ENCODE measurements at regions not wholly inside any gene's neighbourhood (a gene's known extent, or its start where the extent isn't known, plus 50 kb on each side); places are given as distances from the start of the nearest gene placed in this dataset.

DNA sequence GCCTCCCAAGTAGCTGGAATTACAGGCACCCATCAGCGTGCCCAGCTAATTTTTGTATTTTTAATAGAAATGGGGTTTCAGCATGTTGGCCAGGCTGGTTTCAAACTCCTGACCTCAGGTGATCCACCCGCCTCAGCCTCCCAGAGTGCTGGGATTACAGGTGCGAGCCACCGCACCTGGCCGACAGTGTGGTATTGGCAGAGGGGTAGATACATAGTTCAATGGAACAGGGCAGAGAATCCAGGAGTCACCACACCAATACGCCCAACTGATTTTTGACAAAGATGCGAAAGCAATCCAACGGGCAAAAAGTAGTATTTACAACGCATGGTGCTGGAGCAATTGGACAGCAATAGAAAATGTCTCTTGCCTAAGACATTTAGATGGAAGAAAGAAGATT is 164.0 kb upstream of the PPP1R26 start:
- TF ChIP-seq, protein P1, sequence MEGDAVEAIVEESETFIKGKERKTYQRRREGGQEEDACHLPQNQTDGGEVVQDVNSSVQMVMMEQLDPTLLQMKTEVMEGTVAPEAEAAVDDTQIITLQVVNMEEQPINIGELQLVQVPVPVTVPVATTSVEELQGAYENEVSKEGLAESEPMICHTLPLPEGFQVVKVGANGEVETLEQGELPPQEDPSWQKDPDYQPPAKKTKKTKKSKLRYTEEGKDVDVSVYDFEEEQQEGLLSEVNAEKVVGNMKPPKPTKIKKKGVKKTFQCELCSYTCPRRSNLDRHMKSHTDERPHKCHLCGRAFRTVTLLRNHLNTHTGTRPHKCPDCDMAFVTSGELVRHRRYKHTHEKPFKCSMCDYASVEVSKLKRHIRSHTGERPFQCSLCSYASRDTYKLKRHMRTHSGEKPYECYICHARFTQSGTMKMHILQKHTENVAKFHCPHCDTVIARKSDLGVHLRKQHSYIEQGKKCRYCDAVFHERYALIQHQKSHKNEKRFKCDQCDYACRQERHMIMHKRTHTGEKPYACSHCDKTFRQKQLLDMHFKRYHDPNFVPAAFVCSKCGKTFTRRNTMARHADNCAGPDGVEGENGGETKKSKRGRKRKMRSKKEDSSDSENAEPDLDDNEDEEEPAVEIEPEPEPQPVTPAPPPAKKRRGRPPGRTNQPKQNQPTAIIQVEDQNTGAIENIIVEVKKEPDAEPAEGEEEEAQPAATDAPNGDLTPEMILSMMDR (IDR thresholded peaks at IDR 0.05; ENCODE audit: low read depth, low read length): no peak

DNA sequence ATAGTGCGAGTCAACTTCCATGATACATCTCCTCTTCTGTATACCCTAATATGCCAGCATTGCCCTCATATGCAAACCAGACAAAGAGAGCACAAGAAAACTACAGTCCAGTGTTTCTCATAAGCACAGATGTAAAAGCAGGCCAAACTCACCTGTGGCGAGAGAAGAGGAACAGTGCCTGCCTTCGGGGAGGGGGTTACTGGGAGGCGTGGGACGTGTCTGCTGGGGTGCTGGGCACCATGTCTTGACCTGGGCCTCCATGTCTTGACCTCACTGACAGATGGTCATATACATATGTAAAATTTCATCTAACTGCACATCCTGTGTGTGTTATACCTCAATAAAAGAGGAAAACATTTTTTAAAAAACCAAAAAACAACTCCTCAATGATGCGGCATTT is 159.3 kb upstream of the PPP1R26 start:
- no peak overlapping the region for H3K4me3 ChIP-seq (ENCODE audit: low read depth, low read length)
- TF ChIP-seq, protein P1 (IDR thresholded peaks at IDR 0.05; ENCODE audit: low read depth, low read length): no peak

More for the DNA sequence above, 164.0 kb upstream of the PPP1R26 start:
- no peak overlapping the region for H3K4me3 ChIP-seq (ENCODE audit: low read depth, low read length)

DNA sequence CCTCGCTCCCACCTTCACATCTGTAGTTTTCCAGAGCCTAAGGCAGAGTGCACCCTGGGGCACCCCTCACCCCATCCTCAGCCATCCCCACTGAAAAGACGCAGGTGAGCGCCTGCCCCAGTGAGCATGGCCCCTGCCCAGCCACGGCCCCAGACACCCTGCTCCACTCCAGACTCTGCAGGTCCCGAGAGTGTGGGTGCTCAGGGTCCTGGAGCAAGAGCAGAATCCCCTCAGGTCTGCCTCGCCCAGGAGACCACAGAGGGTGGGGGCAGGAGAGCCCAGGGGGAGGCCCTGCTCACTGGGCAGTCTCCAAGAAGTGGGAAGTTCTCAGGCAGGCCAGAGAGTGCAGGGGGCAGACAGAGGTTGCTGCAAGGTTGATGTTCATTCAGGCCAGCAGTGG is 158.6 kb upstream of the PPP1R26 start:
- TF ChIP-seq, protein P1 (IDR thresholded peaks at IDR 0.05; ENCODE audit: low read depth, low read length): no peak
- no peak overlapping the region for H3K4me3 ChIP-seq (ENCODE audit: low read depth, low read length)

GRCh38 chr9:135321580-135321979 is 158.0 kb upstream of the PPP1R26 start:
- H3K4me3 ChIP-seq (ENCODE audit: low read depth, low read length): no peak overlapping the region
- TF ChIP-seq, protein P1 (IDR thresholded peaks at IDR 0.05; ENCODE audit: low read depth, low read length): no peak

DNA sequence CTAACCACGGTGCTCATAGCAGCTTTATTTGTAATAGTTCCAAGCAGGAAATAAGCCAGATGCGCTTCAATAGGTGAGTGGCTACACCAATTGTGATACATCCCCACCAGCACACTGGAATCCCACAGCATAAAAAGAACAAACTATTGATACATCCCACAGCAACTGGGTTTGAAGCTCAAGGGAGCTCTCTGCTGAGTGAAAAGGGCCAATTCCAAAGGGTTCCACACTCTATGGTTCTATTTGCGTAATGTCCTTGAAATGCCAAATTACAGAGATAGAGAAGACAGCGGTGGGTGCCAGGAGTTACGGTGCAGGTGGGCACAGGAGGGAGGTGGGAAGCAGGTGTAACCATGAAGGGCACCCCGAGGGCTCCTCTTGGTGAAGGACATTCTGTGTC is 155.3 kb upstream of the PPP1R26 start:
- H3K4me3 ChIP-seq (ENCODE audit: low read depth, low read length): no peak overlapping the region
- TF ChIP-seq, protein P1 (IDR thresholded peaks at IDR 0.05; ENCODE audit: low read depth, low read length): no peak

DNA sequence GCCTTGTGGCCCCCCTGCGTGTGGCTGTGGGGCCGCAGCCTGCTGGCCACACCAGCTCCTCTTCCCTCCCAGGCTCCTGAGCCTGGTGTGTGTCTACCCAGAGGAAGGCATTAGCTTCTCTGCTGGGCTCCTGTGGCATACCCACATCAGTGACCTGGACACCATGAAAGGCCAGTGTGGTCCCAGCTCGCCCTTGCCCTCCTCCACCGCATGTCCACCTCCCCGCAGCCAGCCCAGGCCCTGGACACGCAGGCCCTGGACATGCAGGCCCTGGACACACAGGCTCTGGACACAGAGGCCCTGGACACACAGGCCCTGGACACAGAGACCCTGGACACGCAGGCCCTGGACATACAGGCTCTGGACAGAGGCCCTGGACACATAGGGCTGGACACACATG is 153.4 kb upstream of the PPP1R26 start:
- TF ChIP-seq, protein P1 (IDR thresholded peaks at IDR 0.05; ENCODE audit: low read depth, low read length): no peak
- no peak overlapping the region for H3K4me3 ChIP-seq (ENCODE audit: low read depth, low read length)

DNA sequence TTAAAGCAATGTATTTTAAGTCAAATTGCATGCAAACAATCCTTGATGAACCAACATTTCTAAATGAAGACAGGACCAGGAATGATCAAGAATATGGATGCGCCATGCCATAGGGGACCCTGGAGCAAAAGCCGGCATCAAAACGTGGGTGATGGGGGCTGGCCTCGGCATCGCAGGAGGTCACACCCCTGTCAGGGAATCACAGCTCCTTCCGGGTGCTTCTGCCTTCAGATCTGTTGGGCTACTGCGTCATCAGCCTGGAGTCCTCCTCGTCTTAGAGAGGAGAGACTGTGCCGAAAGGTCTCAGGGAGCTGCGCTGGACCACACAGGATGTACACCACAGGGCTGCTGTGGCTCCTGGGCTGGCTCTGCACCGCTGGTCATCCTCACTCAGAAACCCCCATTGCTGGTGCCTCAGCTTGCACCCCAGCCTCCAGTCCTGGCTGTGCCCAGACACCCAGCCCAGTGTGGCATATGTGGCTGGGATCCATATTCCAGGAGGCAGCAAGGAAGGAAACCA is 152.9 kb upstream of the PPP1R26 start:
- no peak overlapping the region for H3K4me3 ChIP-seq (ENCODE audit: low read depth, low read length)
- TF ChIP-seq, protein P1 (IDR thresholded peaks at IDR 0.05; ENCODE audit: low read depth, low read length): no peak
